ENCODE measurements at regions not wholly inside any gene's neighbourhood (a gene's known extent, or its start where the extent isn't known, plus 50 kb on each side); places are given as distances from the start of the nearest gene placed in this dataset.

- ATAC-seq: peak in 6 of 8 donors; percentile 27 to 75 (median 50)
- intact Hi-C loops (cut with DNase I): no loop called here
- TF ChIP-seq, protein P1, sequence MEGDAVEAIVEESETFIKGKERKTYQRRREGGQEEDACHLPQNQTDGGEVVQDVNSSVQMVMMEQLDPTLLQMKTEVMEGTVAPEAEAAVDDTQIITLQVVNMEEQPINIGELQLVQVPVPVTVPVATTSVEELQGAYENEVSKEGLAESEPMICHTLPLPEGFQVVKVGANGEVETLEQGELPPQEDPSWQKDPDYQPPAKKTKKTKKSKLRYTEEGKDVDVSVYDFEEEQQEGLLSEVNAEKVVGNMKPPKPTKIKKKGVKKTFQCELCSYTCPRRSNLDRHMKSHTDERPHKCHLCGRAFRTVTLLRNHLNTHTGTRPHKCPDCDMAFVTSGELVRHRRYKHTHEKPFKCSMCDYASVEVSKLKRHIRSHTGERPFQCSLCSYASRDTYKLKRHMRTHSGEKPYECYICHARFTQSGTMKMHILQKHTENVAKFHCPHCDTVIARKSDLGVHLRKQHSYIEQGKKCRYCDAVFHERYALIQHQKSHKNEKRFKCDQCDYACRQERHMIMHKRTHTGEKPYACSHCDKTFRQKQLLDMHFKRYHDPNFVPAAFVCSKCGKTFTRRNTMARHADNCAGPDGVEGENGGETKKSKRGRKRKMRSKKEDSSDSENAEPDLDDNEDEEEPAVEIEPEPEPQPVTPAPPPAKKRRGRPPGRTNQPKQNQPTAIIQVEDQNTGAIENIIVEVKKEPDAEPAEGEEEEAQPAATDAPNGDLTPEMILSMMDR (IDR thresholded peaks at IDR 0.05): no peak
- peaks cover 6 to 36% (median 17%) of the 10 kb centered on the region in 9 donors for H3K4me1 ChIP-seq
- 85 to 90% methylated on average over 1 of the region's 1 CpG for WGBS, 2 donors
- H3K27me3 ChIP-seq: no peaks in the 10 kb centered on the region
- H3K9me3 ChIP-seq: peaks cover 0 to 10% (median 0%) of the 10 kb centered on the region in 11 donors
- no peak for DNase-seq
- no peaks in the 10 kb centered on the region for H3K36me3 ChIP-seq
- H3K27ac ChIP-seq: peak overlapping the region in 1 of 10 donors; percentile 33
- no peak overlapping the region for H3K4me3 ChIP-seq
Measured at GRCh38 chr5:112635771-112636731, 101.6 kb upstream of the APC start.

DNA sequence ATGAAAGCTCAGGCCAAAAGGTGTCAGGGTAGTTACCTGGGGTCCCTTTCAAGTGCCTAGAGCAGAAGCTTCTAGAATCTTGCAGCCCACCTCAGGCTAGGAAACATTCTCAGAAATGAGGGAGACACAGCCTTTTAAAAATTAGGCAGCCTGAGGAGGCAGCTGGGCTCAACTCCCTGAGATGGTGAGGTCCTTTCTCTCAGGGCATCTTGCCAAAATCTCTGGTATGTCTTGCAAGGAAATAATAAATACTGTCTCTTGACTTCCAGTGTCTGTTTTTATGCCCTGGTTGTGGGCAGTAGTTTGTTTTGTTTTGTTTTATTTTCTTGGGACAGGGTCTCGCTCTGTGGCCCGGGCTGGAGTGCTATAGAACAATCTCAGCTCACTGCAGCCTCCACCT is 100.9 kb upstream of the APC start:
- Histone ChIP-seq H3K27ac (peak overlapping the region in 1 of 10 donors; percentile 33), H3K4me3 (no peak overlapping the region), H3K36me3 (no peaks in the 10 kb centered on the region), H3K27me3 (no peaks in the 10 kb centered on the region), H3K9me3 (peaks cover 0 to 8% (median 0%) of the 10 kb centered on the region in 11 donors), H3K4me1 (peaks cover 6 to 39% (median 17%) of the 10 kb centered on the region in 9 donors)
- TF ChIP-seq, protein P1 (IDR thresholded peaks at IDR 0.05): no peak
- ATAC-seq (peak in 2 of 8 donors; percentile 4 to 19), DNase-seq (no peak)
- WGBS, 2 donors: 79 to 82% methylated on average over 2 of the region's 2 CpGs
- intact Hi-C loops (cut with DNase I): no loop called here

- peak in 7 of 8 donors; percentile 51 to 88 (median 58) for ATAC-seq
- H3K27ac ChIP-seq: peak overlapping the region in 1 of 10 donors; percentile 33
- peaks cover 0 to 2% (median 0%) of the 10 kb centered on the region in 11 donors for H3K9me3 ChIP-seq
- H3K4me3 ChIP-seq: no peak overlapping the region
- no peaks in the 10 kb centered on the region for H3K27me3 ChIP-seq
- TF ChIP-seq, protein P1 (IDR thresholded peaks at IDR 0.05): no peak
- DNase-seq: peak in 1 of 2 donors; percentile 16
- H3K4me1 ChIP-seq: peaks cover 6 to 39% (median 17%) of the 10 kb centered on the region in 9 donors
- intact Hi-C loops (cut with DNase I): no loop called here
- no peaks in the 10 kb centered on the region for H3K36me3 ChIP-seq
Measured at GRCh38 chr5:112637343-112637742, 100.3 kb upstream of the APC start.

- H3K27ac ChIP-seq: no peak overlapping the region
- no peak for ATAC-seq
- TF ChIP-seq, protein P1 (IDR thresholded peaks at IDR 0.05): no peak
- no peaks in the 10 kb centered on the region for H3K36me3 ChIP-seq
- DNase-seq: no peak
- H3K4me1 ChIP-seq: peaks cover 7 to 47% (median 21%) of the 10 kb centered on the region in 9 donors
- no peaks in the 10 kb centered on the region for H3K27me3 ChIP-seq
- H3K9me3 ChIP-seq: no peaks in the 10 kb centered on the region
- intact Hi-C loops (cut with DNase I): loop anchor here in 1 of 10 donors (5.0 kb wide), 1 partner anchor 47 kb away; no protein-coding TSS in a partner anchor
- whole genome bisulfite sequencing, 2 donors: 85 to 94% methylated on average over 1 of the region's 1 CpG
- no peak overlapping the region for H3K4me3 ChIP-seq
Measured at GRCh38 chr5:112640546-112640945, 97.1 kb upstream of the APC start.
